ENCODE measurements at regions not wholly inside any gene's neighbourhood (a gene's known extent, or its start where the extent isn't known, plus 50 kb on each side); places are given as distances from the start of the nearest gene placed in this dataset.

GRCh38 chr5:25993701-25994100, 1044.7 kb downstream of the CDH9 start:
- dilution Hi-C loops (cut with MboI; ENCODE audit: extremely low pct_ligation_motif_present, low sequenced_read_pairs), result no loop called here

More at GRCh38 chr5:25993701-25994100, 1044.7 kb downstream of the CDH9 start:
- Histone ChIP-seq H3K27ac (ENCODE audit: insufficient read depth, low read depth, low read length) (no peak overlapping the region), H3K9ac (replicated peaks; ENCODE audit: extremely low read depth, insufficient read depth, low read length) (no peak overlapping the region), H3K4me2 (ENCODE audit: insufficient read depth, low read length) (no peak overlapping the region), H3K27me3 (ENCODE audit: control insufficient read depth in 2 of 2, insufficient read depth in 2 of 2, low read length in 2 of 2) (no peaks in the 10 kb centered on the region), H3K79me2 (ENCODE audit: control insufficient read depth, insufficient read depth, low read length) (no peaks in the 10 kb centered on the region), H3K4me1 (ENCODE audit: control insufficient read depth, extremely low read depth, insufficient read depth, low read length) (no peaks in the 10 kb centered on the region), H3K4me3 (replicated peaks in 1 of 3; ENCODE audit: insufficient read depth in 1 of 3, low read depth in 1 of 3, low read length in 3 of 3) (no peak overlapping the region), H3K9me1 (replicated peaks; ENCODE audit: control insufficient read depth, extremely low read depth, insufficient read depth, low read length) (no peaks in the 10 kb centered on the region), H3K9me3 (replicated peaks; ENCODE audit: control insufficient read depth, insufficient read depth, low read length) (no peaks in the 10 kb centered on the region), H2AFZ (ENCODE audit: low read depth, low read length) (no peak overlapping the region), H3K36me3 (ENCODE audit: control insufficient read depth in 2 of 2, extremely low read depth in 1 of 2, insufficient read depth in 2 of 2, low read length in 2 of 2) (no peaks in the 10 kb centered on the region), H4K20me1 (replicated peaks; ENCODE audit: control insufficient read depth, extremely low read depth, insufficient read depth, low read length) (no peaks in the 10 kb centered on the region)
- ChIA-PET POLR2A (no interaction called here), CTCF (no interaction called here)
- DNase-seq (ENCODE audit: low read depth, low spot score), result no peak
- FAIRE-seq, result no peak
- intact Hi-C loops (cut with micrococcal nuclease), result no loop called here
- BruUV-seq (replicated peaks), result no TSS peak
- TF ChIP-seq CTCF (IDR thresholded peaks at IDR 0.05; ENCODE audit: extremely low read depth in 1 of 2, insufficient read depth in 1 of 2, low read depth in 1 of 2, low read length in 2 of 2) (no peak), POLR2A (IDR thresholded peaks at IDR 0.05; ENCODE audit: low read depth, low read length) (no peak), EZH2 (IDR thresholded peaks at IDR 0.05; ENCODE audit: borderline replicate concordance, low read depth, low read length, severe bottlenecking) (no peak), MYC (IDR thresholded peaks at IDR 0.05; ENCODE audit: low read depth, low read length) (no peak)
- TF ChIP-seq, protein P1, sequence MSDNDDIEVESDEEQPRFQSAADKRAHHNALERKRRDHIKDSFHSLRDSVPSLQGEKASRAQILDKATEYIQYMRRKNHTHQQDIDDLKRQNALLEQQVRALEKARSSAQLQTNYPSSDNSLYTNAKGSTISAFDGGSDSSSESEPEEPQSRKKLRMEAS (IDR thresholded peaks at IDR 0.05; ENCODE audit: insufficient read depth, insufficient read length), result no peak
